Stimulated activated memory B cell treated with anti-CD40 and anti-IgM and Interleukin-4, amounts not matched to agents 10 μg/mL and 1 μg/mL and 100 μg/mL, for 72 hours (primary cell): ENCODE measurements at regions not wholly inside any gene's neighbourhood (a gene's known extent, or its start where the extent isn't known, plus 50 kb on each side); places are given as distances from the start of the nearest gene placed in this dataset.

ENCODE experiments used
- ATAC-seq: fragments of 150-1000 bp; cut with Tn5 transposase; 2 replicates; pipeline ENCODE4 v1.10.0; 2021
- H3K27ac Mint-ChIP-seq: one replicate; pipeline ENCODE4 v1.8.0; 2022; ENCODE audit warnings: mild to moderate bottlenecking, mixed read lengths
- H3K27me3 Mint-ChIP-seq: one replicate; pipeline ENCODE4 v1.8.0; 2022; ENCODE audit warnings: mixed read lengths
- H3K36me3 Mint-ChIP-seq: one replicate; pipeline ENCODE4 v1.8.0; 2022; ENCODE audit warnings: mixed read lengths
- H3K4me1 Mint-ChIP-seq: one replicate; pipeline ENCODE4 v1.8.0; 2022; ENCODE audit warnings: mixed read lengths
- H3K4me3 Mint-ChIP-seq: one replicate; pipeline ENCODE4 v1.8.0; 2022; ENCODE audit warnings: mild to moderate bottlenecking, moderate library complexity, mixed read lengths
- H3K9me3 Mint-ChIP-seq: one replicate; pipeline ENCODE4 v1.8.0; 2022; ENCODE audit warnings: mixed read lengths

GRCh38 chr12:89244536-89244935 is 107.8 kb downstream of the DUSP6 start:
- H3K4me1 Mint-ChIP-seq: peaks cover 16% of the 10 kb centered on the region
- no peak overlapping the region for H3K4me3 Mint-ChIP-seq
- H3K27me3 Mint-ChIP-seq: peaks cover 35% of the 10 kb centered on the region
- no peak overlapping the region for H3K27ac Mint-ChIP-seq
- peak; percentile 43 for ATAC-seq
- H3K9me3 Mint-ChIP-seq: no peaks in the 10 kb centered on the region
- H3K36me3 Mint-ChIP-seq: no peaks in the 10 kb centered on the region

- H3K4me3 Mint-ChIP-seq: no peak overlapping the region
- no peak overlapping the region for H3K27ac Mint-ChIP-seq
- no peaks in the 10 kb centered on the region for H3K36me3 Mint-ChIP-seq
- no peaks in the 10 kb centered on the region for H3K9me3 Mint-ChIP-seq
- peaks cover 35% of the 10 kb centered on the region for H3K27me3 Mint-ChIP-seq
- ATAC-seq: no peak
- peaks cover 16% of the 10 kb centered on the region for H3K4me1 Mint-ChIP-seq
Measured at GRCh38 chr12:89243771-89244170, 108.5 kb downstream of the DUSP6 start.

GRCh38 chr12:89239534-89239933 is 112.8 kb downstream of the DUSP6 start:
- no peak overlapping the region for H3K4me3 Mint-ChIP-seq
- peaks cover 16% of the 10 kb centered on the region for H3K27me3 Mint-ChIP-seq
- peaks cover 3% of the 10 kb centered on the region for H3K9me3 Mint-ChIP-seq
- H3K36me3 Mint-ChIP-seq: no peaks in the 10 kb centered on the region
- no peak for ATAC-seq
- peaks cover 17% of the 10 kb centered on the region for H3K4me1 Mint-ChIP-seq
- no peak overlapping the region for H3K27ac Mint-ChIP-seq

GRCh38 chr12:89238593-89238992 is 113.7 kb downstream of the DUSP6 start:
- H3K36me3 Mint-ChIP-seq: no peaks in the 10 kb centered on the region
- no peak overlapping the region for H3K4me3 Mint-ChIP-seq
- ATAC-seq: no peak
- peaks cover 11% of the 10 kb centered on the region for H3K4me1 Mint-ChIP-seq
- H3K9me3 Mint-ChIP-seq: peaks cover 3% of the 10 kb centered on the region
- H3K27ac Mint-ChIP-seq: no peak overlapping the region
- H3K27me3 Mint-ChIP-seq: peaks cover 9% of the 10 kb centered on the region

- Mint-ChIP-seq H3K9me3 (peaks cover 3% of the 10 kb centered on the region), H3K4me3 (no peak overlapping the region), H3K27ac (no peak overlapping the region), H3K36me3 (no peaks in the 10 kb centered on the region), H3K4me1 (peaks cover 10% of the 10 kb centered on the region), H3K27me3 (peaks cover under 1% of the 10 kb centered on the region)
- no peak for ATAC-seq
Measured at GRCh38 chr12:89237763-89238162, 114.5 kb downstream of the DUSP6 start.

- Mint-ChIP-seq H3K27ac (no peak overlapping the region), H3K27me3 (no peaks in the 10 kb centered on the region), H3K4me3 (no peak overlapping the region), H3K4me1 (peaks cover 10% of the 10 kb centered on the region), H3K9me3 (peaks cover 3% of the 10 kb centered on the region), H3K36me3 (no peaks in the 10 kb centered on the region)
- no peak for ATAC-seq
Measured at GRCh38 chr12:89236748-89237383, 115.4 kb downstream of the DUSP6 start.

- H3K27ac Mint-ChIP-seq: no peak overlapping the region
- no peak overlapping the region for H3K4me3 Mint-ChIP-seq
- H3K27me3 Mint-ChIP-seq: no peaks in the 10 kb centered on the region
- peaks cover 3% of the 10 kb centered on the region for H3K9me3 Mint-ChIP-seq
- H3K4me1 Mint-ChIP-seq: peaks cover 10% of the 10 kb centered on the region
- no peaks in the 10 kb centered on the region for H3K36me3 Mint-ChIP-seq
- ATAC-seq: no peak
Measured at GRCh38 chr12:89236237-89236636, 116.1 kb downstream of the DUSP6 start.

GRCh38 chr12:89235189-89235993 is 116.9 kb downstream of the DUSP6 start:
- no peaks in the 10 kb centered on the region for H3K27me3 Mint-ChIP-seq
- peaks cover 10% of the 10 kb centered on the region for H3K4me1 Mint-ChIP-seq
- no peak overlapping the region for H3K4me3 Mint-ChIP-seq
- H3K36me3 Mint-ChIP-seq: no peaks in the 10 kb centered on the region
- H3K27ac Mint-ChIP-seq: no peak overlapping the region
- no peak for ATAC-seq
- H3K9me3 Mint-ChIP-seq: peaks cover 3% of the 10 kb centered on the region

- Mint-ChIP-seq H3K27ac (no peak overlapping the region), H3K36me3 (no peaks in the 10 kb centered on the region), H3K9me3 (peaks cover 3% of the 10 kb centered on the region), H3K27me3 (no peaks in the 10 kb centered on the region), H3K4me1 (peaks cover 10% of the 10 kb centered on the region), H3K4me3 (no peak overlapping the region)
- ATAC-seq: no peak
Measured at GRCh38 chr12:89234324-89235114, 117.8 kb downstream of the DUSP6 start.

- H3K36me3 Mint-ChIP-seq: no peaks in the 10 kb centered on the region
- no peak overlapping the region for H3K4me3 Mint-ChIP-seq
- no peaks in the 10 kb centered on the region for H3K9me3 Mint-ChIP-seq
- ATAC-seq: no peak
- H3K27me3 Mint-ChIP-seq: peaks cover 5% of the 10 kb centered on the region
- H3K27ac Mint-ChIP-seq: no peak overlapping the region
- peaks cover 10% of the 10 kb centered on the region for H3K4me1 Mint-ChIP-seq
Measured at GRCh38 chr12:89231686-89232085, 120.6 kb downstream of the DUSP6 start.

- no peak overlapping the region for H3K27ac Mint-ChIP-seq
- peaks cover 6% of the 10 kb centered on the region for H3K27me3 Mint-ChIP-seq
- no peak overlapping the region for H3K4me3 Mint-ChIP-seq
- peaks cover 13% of the 10 kb centered on the region for H3K4me1 Mint-ChIP-seq
- no peaks in the 10 kb centered on the region for H3K36me3 Mint-ChIP-seq
- ATAC-seq: no peak
- no peaks in the 10 kb centered on the region for H3K9me3 Mint-ChIP-seq
Measured at GRCh38 chr12:89230376-89231315, 121.7 kb downstream of the DUSP6 start.

GRCh38 chr12:89228491-89228890 is 123.8 kb downstream of the DUSP6 start:
- peaks cover 10% of the 10 kb centered on the region for H3K27me3 Mint-ChIP-seq
- no peaks in the 10 kb centered on the region for H3K9me3 Mint-ChIP-seq
- H3K4me3 Mint-ChIP-seq: no peak overlapping the region
- no peaks in the 10 kb centered on the region for H3K36me3 Mint-ChIP-seq
- ATAC-seq: no peak
- no peak overlapping the region for H3K27ac Mint-ChIP-seq
- peaks cover 16% of the 10 kb centered on the region for H3K4me1 Mint-ChIP-seq

- H3K27me3 Mint-ChIP-seq: peaks cover 15% of the 10 kb centered on the region
- no peak overlapping the region for H3K4me3 Mint-ChIP-seq
- no peaks in the 10 kb centered on the region for H3K36me3 Mint-ChIP-seq
- no peak overlapping the region for H3K27ac Mint-ChIP-seq
- no peaks in the 10 kb centered on the region for H3K9me3 Mint-ChIP-seq
- no peak for ATAC-seq
- H3K4me1 Mint-ChIP-seq: peaks cover 16% of the 10 kb centered on the region
Measured at GRCh38 chr12:89227774-89228173, 124.5 kb downstream of the DUSP6 start.

- peaks cover 16% of the 10 kb centered on the region for H3K4me1 Mint-ChIP-seq
- peaks cover 15% of the 10 kb centered on the region for H3K27me3 Mint-ChIP-seq
- peak overlapping the region; percentile 34 for H3K27ac Mint-ChIP-seq
- H3K4me3 Mint-ChIP-seq: peak overlapping the region; percentile 18
- H3K36me3 Mint-ChIP-seq: no peaks in the 10 kb centered on the region
- H3K9me3 Mint-ChIP-seq: no peaks in the 10 kb centered on the region
- peak; percentile 16 for ATAC-seq
Measured at GRCh38 chr12:89225808-89226411, 126.4 kb downstream of the DUSP6 start.
